Activated T-cell treated with anti-CD3 and anti-CD28 coated beads, Interleukin-2, amount 50 U/mL, for 1 hour (primary cell): ENCODE measurements at regions not wholly inside any gene's neighbourhood (a gene's known extent, or its start where the extent isn't known, plus 50 kb on each side); places are given as distances from the start of the nearest gene placed in this dataset.
"Not testable (repeated sequence)": the region's sequence is repeated elsewhere in the genome, so short reads cannot be mapped to it uniquely, and the experiment has no call there.

Experiments used
- DNase-seq: peaks from one replicate; pipeline ENCODE4 v3.0.0-alpha.2; 2020

DNA sequence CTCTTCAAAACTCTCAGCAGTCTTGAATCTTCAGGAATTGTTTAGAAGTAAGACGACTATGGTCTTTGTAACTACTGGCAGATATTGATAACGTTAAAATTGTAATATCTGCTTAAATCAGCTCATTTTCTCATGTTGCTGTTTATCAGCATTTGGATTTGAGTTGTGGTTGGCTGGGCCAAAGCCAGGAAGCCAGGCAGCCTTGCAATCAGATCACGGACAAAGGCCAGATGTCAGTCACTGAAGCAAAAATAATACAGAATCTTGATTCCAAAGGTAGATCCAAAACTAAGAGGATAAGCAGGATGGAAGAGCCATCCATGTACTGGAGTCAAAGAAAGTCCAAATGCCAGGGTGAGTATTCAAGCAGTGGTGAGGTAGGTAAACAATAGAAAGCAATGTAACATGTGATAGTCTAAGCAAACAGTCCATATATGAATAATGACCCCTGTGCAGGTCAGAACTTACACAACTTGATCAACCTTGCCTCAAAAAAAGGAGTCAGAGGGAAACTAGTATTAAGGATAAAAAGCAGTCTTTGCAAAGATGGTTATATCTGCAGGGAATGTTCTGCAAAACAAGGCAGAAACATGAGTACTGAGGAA, 95.8 kb upstream of the RAP1B start:
- DNase-seq, result no peak

DNA sequence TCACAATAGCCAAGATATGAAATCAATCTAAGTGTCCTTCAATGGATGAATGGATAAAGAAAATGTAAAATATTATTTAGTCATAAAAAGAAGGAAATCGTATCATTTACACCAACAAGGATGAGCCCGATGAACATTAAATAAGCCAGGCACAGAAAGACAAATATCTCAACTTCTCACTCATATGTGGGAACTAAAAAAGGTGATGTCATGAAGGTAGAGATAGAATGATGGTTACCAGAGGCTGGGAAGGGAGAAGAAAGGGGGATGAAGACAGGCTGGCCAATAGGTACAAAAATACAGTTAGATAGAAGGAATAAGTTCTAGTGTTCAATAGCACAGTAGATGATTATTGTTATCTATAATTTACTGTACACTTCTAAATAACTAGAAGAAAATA, 94.9 kb upstream of the RAP1B start:
- no peak for DNase-seq

DNA sequence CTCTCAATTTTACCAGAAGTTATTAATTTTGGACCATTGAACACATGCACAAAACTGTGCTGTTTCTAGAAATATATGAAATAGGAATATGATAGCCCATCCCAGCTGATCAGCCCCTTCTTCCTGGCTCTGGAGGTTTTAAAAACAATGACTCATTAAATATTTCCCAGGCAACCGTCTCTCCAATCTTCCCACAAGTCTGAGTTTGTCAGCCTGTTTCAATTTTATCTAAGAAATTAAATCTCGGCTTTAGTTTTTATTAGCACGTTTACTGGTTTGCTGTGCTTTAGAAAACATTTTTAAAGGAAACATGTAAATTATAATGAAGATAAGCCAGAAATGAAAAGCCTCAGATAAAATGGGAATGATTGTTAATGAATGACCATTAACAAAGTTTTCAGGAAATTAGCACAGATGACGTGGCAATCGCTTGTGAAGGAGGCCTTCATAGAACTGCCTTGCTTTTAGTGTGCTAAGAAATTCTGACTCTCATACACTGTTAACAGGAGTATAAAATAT, 89.3 kb upstream of the RAP1B start:
- no peak for DNase-seq

DNA sequence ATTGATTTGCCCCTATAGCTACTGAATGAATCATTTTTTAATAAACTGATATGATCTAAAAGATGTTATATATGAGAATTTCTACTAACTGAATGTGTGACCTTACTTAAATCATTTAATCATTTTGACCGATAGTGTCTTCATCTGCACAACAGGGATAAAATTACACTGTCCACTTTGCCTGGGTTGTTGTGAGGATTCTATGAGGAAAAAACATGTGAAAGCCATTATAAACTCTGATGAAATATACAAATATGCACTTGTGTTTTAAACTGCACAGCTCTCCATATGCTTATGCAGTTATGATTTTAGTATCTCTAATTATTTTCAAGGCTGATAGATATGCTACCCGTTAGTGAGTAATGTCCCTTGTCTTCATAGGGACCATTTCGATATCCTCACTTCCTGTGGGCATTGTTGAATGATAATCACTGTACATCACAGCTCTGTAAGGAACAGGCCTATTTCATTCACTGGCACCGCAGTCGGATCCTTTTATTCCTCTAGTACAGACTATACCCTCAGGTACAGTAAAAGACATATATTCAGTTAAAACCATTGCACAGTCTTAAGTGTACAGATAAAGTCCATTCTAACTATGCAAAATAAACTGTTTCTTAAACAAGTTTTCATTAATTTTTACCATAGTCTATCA, 88.7 kb upstream of the RAP1B start:
- no peak for DNase-seq

DNA sequence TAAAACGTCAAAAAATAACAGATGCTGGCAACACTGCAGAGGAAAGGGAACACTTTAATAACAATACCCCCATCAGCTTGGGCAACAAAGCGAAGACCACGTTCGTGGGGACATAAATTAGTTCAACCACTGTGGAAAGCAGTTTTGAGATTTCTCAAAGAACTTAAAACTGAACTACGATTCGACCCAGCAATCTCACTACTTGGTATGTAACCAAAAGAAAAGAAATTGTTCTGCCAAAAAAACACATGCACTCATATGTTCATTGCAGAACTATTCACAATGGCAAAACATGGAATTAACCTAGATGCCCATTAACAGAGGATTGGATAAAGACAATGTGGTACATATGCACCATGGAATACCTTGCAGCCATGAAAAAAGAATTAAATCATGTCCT, 81.2 kb upstream of the RAP1B start:
- no peak for DNase-seq

DNA sequence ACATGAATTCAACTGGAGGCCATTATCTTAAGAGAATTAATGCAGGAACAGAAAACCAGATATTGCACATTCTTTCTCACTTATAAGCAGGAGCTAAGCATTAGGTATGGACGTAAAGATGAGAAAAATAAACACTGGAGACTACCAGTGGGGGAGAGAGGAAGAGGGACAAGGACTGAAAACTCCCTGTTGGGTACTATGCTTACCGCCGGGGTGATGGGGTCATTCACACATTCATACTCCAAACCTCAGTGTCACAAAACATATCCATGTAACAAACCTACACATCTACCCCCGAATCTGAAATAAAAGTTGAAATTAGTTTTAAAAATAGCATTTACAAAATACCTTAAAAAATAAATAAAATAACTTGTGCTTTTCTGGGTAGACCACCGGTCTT, 80.8 kb upstream of the RAP1B start:
- no peak for DNase-seq

DNA sequence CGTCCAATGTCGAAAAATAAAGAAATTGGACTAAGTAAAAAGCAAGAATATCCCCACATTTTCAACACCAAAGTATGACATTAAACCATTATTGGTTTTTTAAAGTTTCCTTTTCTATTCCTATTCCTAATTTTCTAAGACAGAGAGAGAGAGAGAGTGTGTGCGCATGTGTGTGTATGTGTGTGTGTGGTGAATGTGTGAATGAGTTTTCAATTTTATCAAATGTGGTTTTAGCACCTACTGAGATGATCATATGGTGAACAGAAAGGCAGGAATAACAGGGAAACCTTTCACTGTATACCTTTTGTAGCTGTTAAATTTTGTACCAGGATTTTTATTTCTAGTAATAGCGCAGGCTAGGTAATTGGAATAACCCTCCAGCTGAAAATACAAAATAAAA, 80.4 kb upstream of the RAP1B start:
- no peak for DNase-seq

DNA sequence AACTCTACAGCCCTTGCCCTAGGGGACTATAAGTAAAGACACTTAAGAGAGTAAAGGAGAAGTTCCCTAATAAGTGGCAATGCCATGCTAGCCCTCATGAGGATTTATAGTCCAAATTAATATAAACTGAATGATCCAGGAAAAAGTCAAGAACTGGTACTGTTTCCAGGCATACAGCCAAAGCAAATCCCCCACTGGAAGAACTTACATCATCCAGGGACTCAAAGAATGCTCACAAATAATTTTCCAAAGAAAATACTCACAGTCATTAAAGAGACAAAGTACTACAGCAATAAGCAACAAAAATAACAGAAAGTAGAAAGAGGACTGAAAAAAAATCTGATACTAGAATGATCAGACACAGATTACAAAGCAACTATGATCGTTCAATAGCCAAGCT, 79.7 kb upstream of the RAP1B start:
- no peak for DNase-seq

DNA sequence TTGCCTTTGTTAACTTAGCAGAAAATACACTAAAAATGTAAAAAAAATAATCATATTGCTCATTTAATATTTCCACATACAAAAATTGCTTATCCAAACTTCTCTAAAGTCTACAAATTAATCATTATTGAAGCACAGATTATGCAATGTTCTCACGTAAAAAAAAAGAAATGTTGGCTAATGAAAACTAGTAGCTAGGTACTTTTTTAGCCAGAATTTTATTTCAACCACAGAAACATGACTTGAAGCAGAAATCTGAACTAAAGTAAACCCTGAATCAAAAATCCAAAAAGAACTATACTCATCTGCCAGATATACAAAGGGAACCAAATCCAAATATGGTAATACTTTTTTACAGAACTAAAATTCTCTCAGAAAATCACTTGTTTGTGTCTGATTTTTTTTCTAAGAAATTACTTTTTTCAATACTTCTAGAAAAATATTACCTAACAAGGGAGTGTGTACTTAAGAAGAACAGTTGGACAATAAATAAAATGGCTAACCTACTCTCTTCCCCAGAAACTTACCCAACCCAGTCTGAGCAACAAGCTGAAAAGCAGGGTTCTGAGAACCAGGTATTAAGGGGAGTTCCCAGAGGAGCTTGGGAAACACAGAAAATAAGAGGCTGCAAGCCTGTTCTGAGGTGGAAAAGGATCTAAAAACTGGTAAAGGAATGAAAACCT, 78.4 kb upstream of the RAP1B start:
- no peak for DNase-seq

DNA sequence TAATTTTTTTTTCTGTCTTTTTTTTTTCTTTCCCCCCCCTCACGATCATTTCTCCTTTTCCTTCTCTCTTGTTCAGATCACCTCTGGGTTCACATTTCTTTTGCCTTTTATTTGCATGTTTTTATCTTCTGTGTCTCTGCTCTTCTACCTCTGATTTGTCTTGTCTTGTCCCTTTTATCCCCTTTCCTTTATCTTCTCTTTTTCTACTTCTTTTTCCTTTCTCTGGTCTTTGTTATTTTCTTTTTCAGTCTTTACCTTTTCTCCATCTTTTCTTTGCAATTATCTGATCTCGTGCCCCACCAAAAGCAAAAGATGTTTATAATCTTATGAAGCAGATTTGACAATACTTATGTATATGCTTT, 77.8 kb upstream of the RAP1B start:
- no peak for DNase-seq

DNA sequence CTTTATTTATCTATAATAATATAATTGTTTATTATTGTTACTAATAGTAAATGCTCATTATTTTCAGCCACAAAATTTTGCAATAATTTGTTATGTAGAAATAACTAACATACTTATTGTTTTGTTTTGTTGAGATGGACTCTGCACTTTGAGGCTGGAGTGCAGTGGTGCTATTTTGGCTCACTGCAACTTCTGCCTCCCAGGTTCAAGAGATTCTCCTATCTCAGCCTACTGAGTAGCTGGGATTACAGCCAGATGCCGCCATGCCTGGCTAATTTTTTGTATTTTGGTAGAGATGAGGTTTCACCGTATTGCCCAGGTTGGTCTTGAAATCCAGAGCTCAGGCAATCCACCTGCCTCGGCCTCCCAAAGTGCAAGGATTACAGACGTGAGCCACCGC, 76.6 kb upstream of the RAP1B start:
- DNase-seq, result no peak

DNA sequence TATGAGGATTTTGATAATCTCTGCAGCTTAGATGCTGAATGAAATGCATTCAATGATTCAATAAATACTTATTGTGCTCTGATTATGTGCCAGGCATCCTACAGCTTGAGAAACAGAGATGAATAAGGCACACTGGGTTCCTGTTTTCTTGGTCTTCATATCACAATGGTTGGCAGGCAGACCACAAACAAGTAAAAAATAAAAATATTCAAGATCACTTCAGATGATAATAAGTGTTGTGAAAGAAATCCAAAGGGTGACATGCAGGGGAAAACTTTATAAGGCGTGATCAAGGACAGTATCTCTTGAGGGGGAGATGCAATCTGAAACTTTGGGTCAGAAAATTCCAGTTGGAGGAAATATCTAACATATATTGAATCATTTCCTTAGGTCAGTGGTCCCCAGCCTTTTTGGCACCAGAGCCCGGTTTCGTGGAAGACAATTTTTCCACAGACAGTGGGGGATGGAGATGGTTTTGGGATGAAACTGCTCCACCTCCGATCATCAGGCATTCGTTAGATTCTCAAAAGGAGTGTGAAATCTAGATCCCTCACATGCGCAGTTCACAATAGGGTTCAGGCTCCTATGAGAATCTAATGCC, 73.7 kb upstream of the RAP1B start:
- DNase-seq, result no peak

DNA sequence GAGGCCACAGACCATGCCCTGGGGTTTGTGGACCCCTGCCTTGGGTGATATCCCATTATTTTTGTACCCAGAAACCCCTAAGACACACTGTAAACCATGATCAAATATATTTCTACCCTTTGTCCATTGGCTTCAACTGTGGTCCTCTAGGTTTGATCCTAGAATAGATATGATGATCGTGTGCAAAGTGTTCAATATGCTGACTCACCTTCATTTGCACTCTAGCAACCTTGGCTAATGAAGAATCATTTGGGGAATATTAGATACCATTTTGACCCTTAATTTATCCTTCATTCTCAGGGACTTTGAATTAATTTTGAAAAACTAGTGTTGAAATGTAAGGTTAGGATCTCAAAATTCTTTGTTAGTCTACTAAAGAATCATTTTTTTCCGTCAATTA, 73.1 kb upstream of the RAP1B start:
- no peak for DNase-seq

DNA sequence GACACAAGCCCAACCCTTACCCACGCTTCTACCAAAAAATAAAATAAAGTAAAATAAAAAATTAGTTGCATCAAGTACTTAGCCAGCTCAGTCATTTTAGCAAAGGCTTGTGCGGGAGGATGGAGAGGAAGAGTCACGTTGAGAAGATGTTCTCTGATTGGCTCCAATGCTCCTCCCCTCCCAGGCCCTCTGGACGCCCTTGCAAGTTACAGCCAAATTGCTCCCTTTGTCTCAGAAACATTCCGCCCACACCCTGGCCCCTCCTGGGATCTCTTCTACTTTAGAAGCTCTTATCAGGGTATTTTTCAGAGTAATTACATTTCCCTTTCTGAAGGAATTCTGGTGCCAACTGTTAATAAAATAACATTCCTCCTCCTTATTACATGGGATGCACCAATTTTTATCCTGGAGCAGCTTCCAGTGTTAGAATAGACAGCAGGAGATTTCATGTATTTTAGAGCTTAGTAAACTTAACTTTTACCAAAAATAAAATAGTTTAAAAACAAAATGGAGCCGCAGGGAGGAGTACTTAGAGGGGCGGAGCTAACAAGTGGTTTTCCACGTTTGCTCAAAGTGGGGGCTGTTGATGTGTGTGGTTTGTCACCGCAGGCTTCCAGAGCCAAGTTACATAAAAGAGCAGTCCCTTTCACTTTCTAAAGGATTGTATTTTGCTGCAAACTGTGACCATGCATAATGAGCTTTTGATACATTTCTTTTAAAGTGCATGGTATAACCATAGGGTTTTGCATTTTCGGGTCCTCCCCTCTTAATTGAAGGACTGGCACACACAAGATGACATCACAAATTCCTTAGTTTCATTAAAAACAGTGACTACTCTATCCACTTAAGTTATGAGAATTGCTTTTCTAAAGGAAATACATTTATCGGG, 71.7 kb upstream of the RAP1B start:
- peak; percentile 32 for DNase-seq

DNA sequence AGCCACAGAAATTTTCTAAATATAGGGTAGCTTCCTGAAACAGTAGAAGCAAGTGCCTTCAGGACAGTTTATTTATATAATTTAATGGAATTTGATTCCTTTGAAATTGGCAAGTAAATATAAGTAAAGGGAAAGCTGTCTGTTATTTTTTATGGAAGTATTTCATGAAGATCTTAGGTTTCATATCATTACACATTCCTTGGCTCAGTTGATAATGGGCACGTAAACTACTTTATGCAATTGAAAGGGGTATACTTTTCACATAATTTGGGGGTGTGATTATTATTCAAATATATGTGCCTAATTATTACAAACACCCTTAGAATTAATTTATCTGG, 71.1 kb upstream of the RAP1B start:
- DNase-seq, result no peak

DNA sequence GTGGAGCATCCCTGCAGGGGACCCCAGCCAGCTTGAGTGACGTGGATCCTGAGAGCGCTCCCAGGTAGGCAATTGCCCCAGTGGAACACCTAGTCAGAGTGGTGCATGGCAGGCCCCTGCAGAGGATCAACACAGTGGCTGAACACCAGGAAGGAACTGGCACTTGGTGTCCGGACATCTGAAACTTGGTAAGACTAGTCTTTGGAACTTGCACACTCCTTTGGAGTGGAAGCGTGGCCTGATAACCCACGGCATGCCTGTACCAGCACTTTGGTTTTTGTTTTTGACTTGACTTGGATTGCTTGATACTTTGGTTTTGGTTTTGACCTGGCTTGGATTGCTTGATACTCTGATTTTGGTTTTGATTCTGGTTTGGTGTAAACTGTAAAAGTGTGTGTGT, 69.9 kb upstream of the RAP1B start:
- DNase-seq, result not testable (repeated sequence)

DNA sequence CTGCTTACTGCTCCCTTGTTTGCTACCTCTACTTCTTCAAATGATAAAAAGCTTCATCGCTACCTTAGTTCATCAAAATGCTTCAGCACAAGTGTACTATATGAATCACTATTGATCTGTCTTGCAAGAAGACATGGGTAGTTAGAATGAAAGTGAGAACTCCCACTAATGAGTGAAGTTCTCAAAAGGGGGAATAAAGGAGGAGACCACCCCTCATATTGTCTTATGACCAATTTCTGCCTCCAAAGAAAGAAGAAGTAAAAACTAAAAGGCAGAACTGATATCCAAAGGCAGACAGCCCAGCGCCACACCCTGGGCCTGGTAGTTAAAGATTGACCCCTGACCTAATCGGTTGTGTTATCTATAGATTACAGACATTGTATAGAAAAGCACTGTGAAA, 63.4 kb upstream of the RAP1B start:
- DNase-seq, result not testable (repeated sequence)

DNA sequence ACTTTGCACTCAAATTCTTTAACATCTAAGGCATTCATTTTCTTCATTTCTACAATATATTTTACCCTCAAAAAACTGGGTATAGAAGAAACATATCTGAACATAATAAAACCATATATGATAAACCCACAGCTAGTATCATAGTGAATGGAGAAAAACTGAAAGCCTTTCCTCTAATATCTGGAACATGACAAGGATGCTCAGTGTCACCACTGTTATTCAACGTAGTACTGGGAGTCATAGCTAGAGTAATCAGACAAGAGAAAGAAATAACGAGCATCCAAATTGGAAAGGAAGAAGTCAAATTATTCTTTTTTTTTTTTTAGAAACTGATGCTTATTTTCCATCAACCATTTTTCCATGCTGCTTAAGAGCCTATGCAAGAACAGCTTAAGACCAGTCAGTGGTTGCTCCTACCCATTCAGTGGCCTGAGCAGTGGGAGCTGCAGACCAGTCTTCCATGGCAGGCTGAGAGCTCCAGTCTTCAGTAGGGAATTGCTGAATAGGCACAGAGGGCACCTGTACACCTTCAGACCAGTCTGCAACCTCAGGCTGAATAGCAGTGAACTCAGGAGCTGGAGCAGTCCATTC, 58.0 kb upstream of the RAP1B start:
- not testable (repeated sequence) for DNase-seq

DNA sequence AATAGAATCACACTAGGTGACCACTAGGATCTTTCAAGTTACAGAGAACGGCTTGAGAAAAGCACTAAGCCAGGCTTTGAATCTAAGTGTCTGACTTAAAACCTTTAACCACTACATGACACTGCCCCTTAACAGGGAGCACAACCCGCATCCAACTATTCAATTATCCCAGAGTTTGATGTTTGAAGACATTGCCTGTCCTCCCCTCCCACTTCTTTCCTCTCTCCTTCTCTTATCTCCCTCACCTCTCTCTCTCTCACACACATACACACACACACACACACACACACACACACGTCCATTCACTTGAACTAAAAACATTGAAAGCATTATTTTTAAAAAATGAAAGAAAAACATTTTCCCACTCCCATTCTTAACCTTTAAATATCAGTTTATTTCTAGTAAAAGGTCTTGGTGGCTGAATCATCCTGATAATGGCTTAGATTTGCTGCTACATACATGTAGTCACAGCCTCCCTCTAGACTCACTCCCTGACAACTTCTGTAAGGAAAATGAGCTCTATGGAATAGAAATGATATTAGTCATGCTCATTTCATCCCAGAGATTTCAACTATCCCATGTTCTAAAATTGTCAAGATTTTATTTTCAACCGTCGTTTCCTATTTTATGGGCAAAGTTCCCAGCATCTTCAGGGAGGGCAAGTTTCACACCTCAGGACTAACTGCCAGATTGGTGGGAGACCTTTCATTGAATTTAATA, 53.5 kb upstream of the RAP1B start:
- DNase-seq, result no peak

DNA sequence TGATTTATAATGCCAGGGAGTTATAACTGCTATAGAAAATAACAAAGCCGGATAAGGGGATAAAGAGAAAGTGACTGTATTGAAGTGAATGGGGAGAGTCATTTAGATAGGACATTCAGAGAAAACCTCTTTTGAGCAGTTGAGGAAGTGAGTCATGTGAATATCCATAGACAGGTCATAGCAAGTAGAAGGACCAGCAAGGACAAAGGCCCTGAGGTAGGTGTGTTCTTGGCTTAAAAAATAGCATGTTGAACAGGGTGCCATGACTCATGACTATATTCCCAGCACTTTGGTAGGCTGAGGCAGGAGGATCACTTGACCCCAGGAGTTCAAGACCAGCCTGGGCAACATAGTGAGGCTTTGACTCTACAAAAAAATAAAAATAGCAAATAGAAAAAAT, 51.5 kb upstream of the RAP1B start:
- no peak for DNase-seq

DNA sequence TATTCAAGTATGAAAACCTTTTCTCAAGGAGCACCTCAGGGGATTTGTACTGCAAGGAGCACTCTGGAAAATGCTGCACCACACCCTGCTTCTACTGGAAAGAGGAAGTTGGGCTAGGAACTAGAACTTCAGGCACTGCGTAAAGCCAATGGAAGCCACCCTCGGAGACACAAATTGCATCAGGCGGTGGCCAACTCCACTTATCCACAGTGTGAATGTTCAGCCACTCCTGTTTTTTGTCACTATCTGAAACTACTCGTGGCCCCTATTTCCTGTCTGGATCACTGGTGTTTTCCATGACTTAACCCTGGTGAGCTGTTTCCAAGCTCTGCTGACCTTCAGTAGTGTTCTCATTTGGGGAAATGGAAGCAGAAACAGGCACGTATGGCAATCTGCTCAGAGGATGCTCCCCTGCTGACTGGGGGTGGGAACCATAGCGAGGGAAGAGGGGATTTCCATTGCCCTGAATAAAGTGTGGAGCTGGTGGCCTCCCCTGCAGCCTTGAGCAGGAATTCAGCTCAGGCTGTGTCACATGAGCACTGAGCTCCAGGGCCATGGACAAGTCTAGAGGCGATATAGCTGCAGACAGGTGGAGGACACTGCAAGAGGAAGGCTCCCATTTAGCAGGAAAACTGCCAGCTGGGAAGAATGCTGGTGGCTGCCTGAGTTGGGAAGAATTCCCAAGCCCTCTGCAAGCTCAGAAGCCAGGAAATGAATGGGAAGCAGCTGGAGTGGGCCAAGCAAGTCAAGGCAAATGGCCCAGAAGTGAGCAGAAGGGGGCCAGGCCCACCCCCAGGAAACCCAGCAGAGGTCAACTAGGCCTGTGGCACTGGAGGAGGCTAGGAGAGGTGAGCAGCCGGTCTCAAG, 50.5 kb upstream of the RAP1B start:
- no peak for DNase-seq
